B cell (primary cell): ENCODE measurements at regions not wholly inside any gene's neighbourhood (a gene's known extent, or its start where the extent isn't known, plus 50 kb on each side); places are given as distances from the start of the nearest gene placed in this dataset.

ENCODE experiments used
- ATAC-seq: fragments of 200-7000 bp; cut with Tn5 transposase; one replicate; pipeline ENCODE4 v1.10.0; 2021; ENCODE audit warnings: low read depth, mild to moderate bottlenecking, moderate number of reproducible peaks, moderate library complexity
- CTCF ChIA-PET: fragments of 350-600 bp; sonication (Branson Sonifier 250); formaldehyde crosslinking; loops from one replicate; lab custom pipeline; 2021; ENCODE audit warnings: antibody characterized with exemption, inconsistent platforms; lab: Charles Lee
- POLR2A ChIA-PET: fragments of 350-600 bp; sonication (Branson Sonifier 250); formaldehyde crosslinking; loops from one replicate; lab custom pipeline; 2021; ENCODE audit warnings: antibody characterized with exemption; lab: Charles Lee
- DNase-seq: peaks from one replicate; pipeline ENCODE4 v3.0.0; 2013
- H2AFZ ChIP-seq: 2 replicates; pipeline ENCODE4 v1.6.1; 2012; ENCODE audit warnings: mild to moderate bottlenecking, low read depth, low read length; ENCODE audit not compliant: insufficient read depth, poor library complexity, severe bottlenecking
- H3K27ac ChIP-seq, 2 donors: 1 replicate in 1 of 2; 2 replicates in 1 of 2; pipeline ENCODE4 v1.5.1; 2012 to 2013; ENCODE audit warnings: low read length in 2 of 2, mild to moderate bottlenecking in 2 of 2, moderate library complexity in 1 of 2
- H3K27me3 ChIP-seq, 4 experiments: fragments of 200-600 bp in 1 of 4; sonication (generic) in 1 of 4; replicated peaks in 1 of 4; 1 replicate in 2 of 4; 2 replicates in 2 of 4; pipeline versions ENCODE4 v1.6.1 to v1.7.0; 2013 to 2016; ENCODE audit warnings: low read length in 3 of 4, mild to moderate bottlenecking in 2 of 4, mixed read lengths in 1 of 4, moderate library complexity in 1 of 4; ENCODE audit not compliant: insufficient read depth in 4 of 4, control insufficient read depth in 3 of 4; ENCODE audit errors: control extremely low read depth in 1 of 4
- H3K36me3 ChIP-seq, 2 experiments: replicated peaks in 1 of 2; 1 replicate in 1 of 2; 2 replicates in 1 of 2; pipeline versions ENCODE4 v1.6.1 to v1.7.1; 2013; ENCODE audit warnings: low read length in 1 of 2; ENCODE audit not compliant: insufficient read depth in 2 of 2, control insufficient read depth in 1 of 2; ENCODE audit errors: control extremely low read depth in 1 of 2, extremely low read depth in 1 of 2
- H3K4me1 ChIP-seq, 2 donors: fragments of 200-600 bp in 1 of 2; sonication (generic) in 1 of 2; 1 replicate in 1 of 2; 2 replicates in 1 of 2; pipeline versions ENCODE4 v1.5.1 to v1.6.1; 2013 to 2017; ENCODE audit warnings: low read length in 2 of 2; ENCODE audit not compliant: control insufficient read depth in 2 of 2, insufficient read depth in 2 of 2
- H3K4me2 ChIP-seq: replicated peaks from 2 replicates; pipeline ENCODE3; 2012; ENCODE audit warnings: mild to moderate bottlenecking, low read depth, low read length; ENCODE audit not compliant: poor library complexity, severe bottlenecking
- H3K4me3 ChIP-seq, 5 experiments: fragments of 200-600 bp in 1 of 5; sonication (generic) in 1 of 5; 1 replicate in 3 of 5; 2 replicates in 2 of 5; pipeline versions ENCODE4 v1.5.1 to v1.7.0; 2011 to 2016; ENCODE audit warnings: low read length in 4 of 5, mild to moderate bottlenecking in 4 of 5, low read depth in 2 of 5, control low read depth in 1 of 5, moderate library complexity in 1 of 5; ENCODE audit not compliant: insufficient read depth in 1 of 5; ENCODE audit errors: control extremely low read depth in 1 of 5, extremely low read depth in 1 of 5
- H3K79me2 ChIP-seq: fragments of 200-600 bp; sonication (generic); one replicate; pipeline ENCODE4 v1.6.0; 2016; ENCODE audit warnings: low read length; ENCODE audit not compliant: control insufficient read depth, insufficient read depth
- H3K9ac ChIP-seq: fragments of 200-600 bp; sonication (generic); 2 replicates; pipeline ENCODE4 v1.6.1; 2017; ENCODE audit warnings: mild to moderate bottlenecking, low read length, moderate library complexity
- H3K9me3 ChIP-seq, 3 donors: one replicate each; pipeline versions ENCODE4 v1.6.1 to v1.7.1; 2013; ENCODE audit warnings: low read length in 2 of 3; ENCODE audit not compliant: control insufficient read depth in 2 of 3, insufficient read depth in 1 of 3; ENCODE audit errors: control extremely low read depth in 1 of 3
- H4K20me1 ChIP-seq: 2 replicates; pipeline ENCODE4 v1.6.0; 2012; ENCODE audit warnings: mild to moderate bottlenecking, low read length; ENCODE audit not compliant: insufficient read depth, control insufficient read depth, poor library complexity, severe bottlenecking
- H3K27ac Mint-ChIP-seq: one replicate; pipeline ENCODE4 v1.8.0; 2021; ENCODE audit warnings: mixed read lengths
- H3K27me3 Mint-ChIP-seq: one replicate; pipeline ENCODE4 v1.8.0; 2021; ENCODE audit warnings: mixed read lengths
- H3K4me1 Mint-ChIP-seq: one replicate; pipeline ENCODE4 v1.8.0; 2021; ENCODE audit warnings: mixed read lengths
- H3K4me3 Mint-ChIP-seq: one replicate; pipeline ENCODE4 v1.8.0; 2021; ENCODE audit warnings: mixed read lengths
- H3K9me3 Mint-ChIP-seq: one replicate; pipeline ENCODE4 v1.8.0; 2022; ENCODE audit warnings: mixed read lengths; ENCODE audit not compliant: insufficient read depth
- CTCF ChIP-seq: fragments of 200-600 bp; IDR thresholded peaks from one replicate; pipeline ENCODE4 v1.8.0; 2022; ENCODE audit warnings: antibody characterized with exemption, mild to moderate bottlenecking
- EZH2 ChIP-seq: IDR thresholded peaks from 2 replicates; pipeline ENCODE4 v1.6.1; 2012; ENCODE audit warnings: borderline replicate concordance, low read depth, mild to moderate bottlenecking, moderate library complexity, low read length; ENCODE audit not compliant: insufficient read depth, poor library complexity, severe bottlenecking
- WGBS: methylation state at CpG from one replicate; pipeline ENCODE4 v1.1.5; 2013; ENCODE audit warnings: missing lambda C conversion rate; ENCODE audit not compliant: insufficient coverage; 5-methylcytosine and 5-hydroxymethylcytosine counted together
- intact Hi-C: fragments of 100-400 bp; cut with micrococcal nuclease; formaldehyde crosslinking; loops from one replicate; pipeline ENCODE4 v1.10.0; 2022

DNA sequence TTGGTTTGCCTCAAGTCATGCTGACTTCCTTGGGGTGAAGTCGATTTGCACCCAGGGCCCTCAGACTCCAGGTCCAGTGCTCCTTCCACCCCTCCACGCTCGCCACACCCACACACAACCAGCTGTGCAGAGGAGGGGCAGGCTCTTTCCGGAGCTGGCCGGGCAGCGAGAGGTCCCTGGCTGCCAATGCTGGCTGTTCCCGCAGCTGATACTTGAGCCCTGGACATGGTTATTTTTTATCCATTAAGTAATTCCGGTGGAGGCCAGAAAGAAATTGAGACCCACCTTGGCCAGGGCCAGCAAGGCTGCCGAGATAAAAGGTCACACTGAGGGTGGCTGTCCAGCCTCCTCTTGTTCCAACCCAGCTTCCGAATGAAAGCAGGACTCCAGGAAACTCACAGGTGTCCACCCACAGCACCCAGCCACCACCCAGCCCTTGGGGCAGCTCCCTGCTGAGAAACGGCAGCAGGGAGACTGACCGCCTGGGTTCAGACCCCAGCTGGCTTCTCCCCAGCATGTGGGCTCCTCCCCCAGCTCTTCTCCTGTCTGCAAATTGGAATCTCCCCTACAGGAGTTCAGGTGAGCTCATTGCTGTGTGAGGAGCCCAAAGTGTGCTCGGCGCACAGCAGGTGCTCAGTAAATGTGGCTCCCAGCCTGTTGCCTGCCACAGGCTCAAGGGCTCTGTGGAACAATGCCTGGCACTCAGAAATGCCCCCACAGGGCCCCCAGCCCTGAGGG lies 77.8 kb downstream of the PDGFA start:
- H3K36me3 ChIP-seq, result no peaks in the 10 kb centered on the region
- intact Hi-C loops, result no loop called here
- no peak overlapping the region for H2AFZ ChIP-seq
- no peaks in the 10 kb centered on the region for H3K27me3 Mint-ChIP-seq
- H3K4me2 ChIP-seq, result no peak overlapping the region
- no peak overlapping the region for H3K4me3 Mint-ChIP-seq
- POLR2A ChIA-PET, result no interaction called here
- CTCF ChIA-PET, result interaction anchor here (0.6 kb wide), 1 partner anchor 514 kb away, joined by 4 read pairs; no protein-coding TSS in a partner anchor
- peaks cover 0 to 30% (median 0%) of the 10 kb centered on the region in 3 donors for H3K9me3 ChIP-seq
- H3K27ac Mint-ChIP-seq, result no peak overlapping the region
- no peaks in the 10 kb centered on the region for H3K79me2 ChIP-seq
- no peak overlapping the region for H3K4me3 ChIP-seq
- no peaks in the 10 kb centered on the region for H3K4me1 ChIP-seq
- H3K4me1 Mint-ChIP-seq, result no peaks in the 10 kb centered on the region
- H3K9ac ChIP-seq, result no peak overlapping the region
- H3K27me3 ChIP-seq, result no peaks in the 10 kb centered on the region
- no peaks in the 10 kb centered on the region for H4K20me1 ChIP-seq
- H3K27ac ChIP-seq, result no peak overlapping the region
- no peaks in the 10 kb centered on the region for H3K9me3 Mint-ChIP-seq
- 96% methylated on average over 14 of the region's 14 CpGs for WGBS
- no peak for ATAC-seq
- no peak for DNase-seq
- TF ChIP-seq CTCF (no peak), EZH2 (no peak)

GRCh38 chr7:442457-442856 lies 77.2 kb downstream of the PDGFA start:
- no peak for TF ChIP-seq CTCF
- TF ChIP-seq EZH2, result no peak
- Histone ChIP-seq H3K4me2 (no peak overlapping the region), H3K4me3 (no peak overlapping the region), H3K36me3 (no peaks in the 10 kb centered on the region), H3K27ac (no peak overlapping the region), H2AFZ (no peak overlapping the region), H4K20me1 (no peaks in the 10 kb centered on the region), H3K4me1 (no peaks in the 10 kb centered on the region), H3K27me3 (no peaks in the 10 kb centered on the region), H3K9ac (no peak overlapping the region), H3K9me3 (peaks cover 0 to 30% (median 0%) of the 10 kb centered on the region in 3 donors), H3K79me2 (no peaks in the 10 kb centered on the region)
- 95% methylated on average over 7 of the region's 7 CpGs for WGBS
- Mint-ChIP-seq H3K4me3 (no peak overlapping the region), H3K9me3 (no peaks in the 10 kb centered on the region), H3K27ac (no peak overlapping the region), H3K4me1 (no peaks in the 10 kb centered on the region), H3K27me3 (no peaks in the 10 kb centered on the region)
- DNase-seq (no peak), ATAC-seq (no peak)
- ChIA-PET CTCF (no interaction called here), POLR2A (no interaction called here)
- intact Hi-C loops, result no loop called here
